Brain microvascular endothelial cell (primary cell): ENCODE measurements at regions not wholly inside any gene's neighbourhood (a gene's known extent, or its start where the extent isn't known, plus 50 kb on each side); places are given as distances from the start of the nearest gene placed in this dataset.

Source experiments
- DNase-seq: peaks from one replicate; pipeline ENCODE4 v3.0.0-alpha.2; 2020
- H3K27ac ChIP-seq: fragments of 250-450 bp; sonication (Bioruptor Pico); 2 replicates; pipeline ENCODE4 v1.5.1; 2020; ENCODE audit warnings: mild to moderate bottlenecking, moderate library complexity
- H3K27me3 ChIP-seq: fragments of 250-450 bp; sonication (Bioruptor Pico); replicated peaks from 2 replicates; pipeline ENCODE4 v1.5.1; 2020; ENCODE audit warnings: mild to moderate bottlenecking
- H3K36me3 ChIP-seq: fragments of 250-450 bp; sonication (Bioruptor Pico); replicated peaks from 2 replicates; pipeline ENCODE4 v1.5.1; 2020; ENCODE audit warnings: mild to moderate bottlenecking
- H3K4me3 ChIP-seq: 2 replicates; pipeline ENCODE4 v1.5.1; 2011; ENCODE audit warnings: low read depth, mild to moderate bottlenecking, control low read depth, low read length, moderate library complexity
- in situ Hi-C: cut with HindIII; loops from 2 replicates; pipeline ENCODE4 v1.10.0; 2017; ENCODE audit warnings: low sequenced_read_pairs, low pct_ligation_motif_present
- TF ChIP-seq, protein P1 (sequence below): IDR thresholded peaks from 2 replicates; pipeline ENCODE4 v1.5.1; 2011; ENCODE audit warnings: low read depth, mild to moderate bottlenecking, moderate library complexity, low read length, control low read depth, inconsistent platforms; ENCODE audit errors: missing control alignments

- Histone ChIP-seq H3K27me3 (no peaks in the 10 kb centered on the region), H3K4me3 (no peak overlapping the region), H3K36me3 (no peaks in the 10 kb centered on the region), H3K27ac (peak overlapping the region; percentile 28)
- TF ChIP-seq, protein P1, sequence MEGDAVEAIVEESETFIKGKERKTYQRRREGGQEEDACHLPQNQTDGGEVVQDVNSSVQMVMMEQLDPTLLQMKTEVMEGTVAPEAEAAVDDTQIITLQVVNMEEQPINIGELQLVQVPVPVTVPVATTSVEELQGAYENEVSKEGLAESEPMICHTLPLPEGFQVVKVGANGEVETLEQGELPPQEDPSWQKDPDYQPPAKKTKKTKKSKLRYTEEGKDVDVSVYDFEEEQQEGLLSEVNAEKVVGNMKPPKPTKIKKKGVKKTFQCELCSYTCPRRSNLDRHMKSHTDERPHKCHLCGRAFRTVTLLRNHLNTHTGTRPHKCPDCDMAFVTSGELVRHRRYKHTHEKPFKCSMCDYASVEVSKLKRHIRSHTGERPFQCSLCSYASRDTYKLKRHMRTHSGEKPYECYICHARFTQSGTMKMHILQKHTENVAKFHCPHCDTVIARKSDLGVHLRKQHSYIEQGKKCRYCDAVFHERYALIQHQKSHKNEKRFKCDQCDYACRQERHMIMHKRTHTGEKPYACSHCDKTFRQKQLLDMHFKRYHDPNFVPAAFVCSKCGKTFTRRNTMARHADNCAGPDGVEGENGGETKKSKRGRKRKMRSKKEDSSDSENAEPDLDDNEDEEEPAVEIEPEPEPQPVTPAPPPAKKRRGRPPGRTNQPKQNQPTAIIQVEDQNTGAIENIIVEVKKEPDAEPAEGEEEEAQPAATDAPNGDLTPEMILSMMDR = peak; percentile 97
- peak; percentile 93 for DNase-seq
- in situ Hi-C loops = loop anchor here (25.0 kb wide), 1 partner anchor 245 kb away; no protein-coding TSS in a partner anchor
These were observed 94.1 kb downstream of the SLC25A47 start for GRCh38 chr14:100416921-100417860.

- no peak overlapping the region for H3K27ac ChIP-seq
- H3K27me3 ChIP-seq = no peaks in the 10 kb centered on the region
- H3K36me3 ChIP-seq = no peaks in the 10 kb centered on the region
- DNase-seq = no peak
- TF ChIP-seq, protein P1 = peak; percentile 50
- in situ Hi-C loops = loop anchor here (25.0 kb wide), 1 partner anchor 242 kb away; no protein-coding TSS in a partner anchor
- H3K4me3 ChIP-seq = no peak overlapping the region
These were observed 96.7 kb downstream of the SLC25A47 start for GRCh38 chr14:100419856-100420255.

DNA sequence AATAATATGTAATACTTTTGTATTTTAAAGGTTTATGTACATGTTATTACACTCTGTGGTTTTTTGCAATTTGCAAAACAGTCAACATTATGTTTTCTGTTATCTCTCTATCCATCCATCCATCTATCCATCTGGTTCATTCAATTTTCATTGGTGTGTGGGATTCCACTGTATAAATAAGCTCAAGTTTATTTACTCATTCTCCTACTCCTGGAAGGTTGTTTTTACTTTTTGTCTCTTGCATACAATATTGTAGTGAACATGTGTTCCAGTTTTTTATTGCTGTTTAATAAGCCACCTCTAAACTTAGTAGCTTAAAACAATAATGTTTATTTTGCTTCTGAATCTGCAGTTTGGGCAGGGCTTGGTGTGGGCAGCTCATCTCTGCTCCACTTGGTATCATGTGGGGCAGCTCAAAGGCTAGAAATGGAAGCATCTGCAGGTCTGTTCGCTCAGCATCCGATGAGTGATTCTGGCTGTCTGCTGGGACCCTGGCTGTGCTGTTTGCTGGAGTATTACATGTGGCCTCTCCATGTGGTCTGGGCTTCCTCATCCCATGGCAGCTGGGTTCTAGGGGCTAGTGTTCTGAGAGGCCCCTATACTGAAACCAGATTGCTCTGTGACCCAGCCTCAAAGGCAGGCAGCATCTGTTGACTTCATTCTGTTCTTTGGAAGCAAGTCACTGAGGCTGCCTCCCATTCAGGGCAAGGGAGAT is 98.8 kb downstream of the SLC25A47 start:
- H3K27ac ChIP-seq = no peak overlapping the region

DNA sequence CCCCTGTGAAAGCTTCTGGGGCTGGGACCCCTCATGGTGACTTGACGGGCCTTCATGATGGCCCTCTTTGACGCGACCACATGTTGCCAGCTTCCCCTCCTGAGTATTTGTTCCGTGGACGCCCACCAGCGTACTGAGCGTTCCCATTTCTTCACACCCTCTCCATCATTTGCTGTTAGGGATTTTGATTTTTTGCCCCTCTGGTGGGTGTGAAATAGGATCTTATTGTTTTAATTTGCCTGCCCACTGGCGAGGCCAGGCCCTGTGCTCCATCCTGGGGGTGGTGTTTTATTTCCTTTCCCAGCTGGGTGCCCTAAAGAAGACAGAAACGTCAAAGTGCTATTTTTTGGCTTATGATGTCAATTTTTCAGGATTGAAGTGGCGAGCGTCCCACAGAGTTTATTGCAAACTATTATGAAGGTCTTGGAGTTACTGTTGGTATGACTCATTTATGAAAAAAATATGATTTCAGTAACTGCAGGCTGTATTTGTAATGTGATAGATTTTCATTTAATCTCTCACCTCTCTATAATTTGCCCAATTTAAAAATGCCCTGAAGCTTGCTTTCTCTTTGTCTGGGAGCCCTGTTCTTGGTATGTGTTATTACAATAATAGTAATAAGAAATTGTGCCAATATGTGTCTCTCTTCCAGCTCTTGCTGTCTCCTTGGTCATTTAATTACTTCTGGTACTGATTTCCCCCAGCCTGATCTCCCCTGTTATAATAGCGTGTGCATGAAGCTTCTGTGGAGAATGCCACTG is 99.6 kb downstream of the SLC25A47 start:
- Histone ChIP-seq H3K27me3 (no peaks in the 10 kb centered on the region), H3K27ac (no peak overlapping the region), H3K4me3 (no peak overlapping the region), H3K36me3 (no peaks in the 10 kb centered on the region)
- in situ Hi-C loops = loop anchor here (25.0 kb wide), 1 partner anchor 240 kb away; no protein-coding TSS in a partner anchor
- TF ChIP-seq, protein P1 = no peak
- peak; percentile 32 for DNase-seq

More for the DNA sequence above, 98.8 kb downstream of the SLC25A47 start:
- TF ChIP-seq, protein P1 = no peak
- Histone ChIP-seq H3K4me3 (no peak overlapping the region), H3K36me3 (no peaks in the 10 kb centered on the region), H3K27me3 (no peaks in the 10 kb centered on the region)
- DNase-seq = no peak
- in situ Hi-C loops = loop anchor here (25.0 kb wide), 1 partner anchor 240 kb away; no protein-coding TSS in a partner anchor

DNA sequence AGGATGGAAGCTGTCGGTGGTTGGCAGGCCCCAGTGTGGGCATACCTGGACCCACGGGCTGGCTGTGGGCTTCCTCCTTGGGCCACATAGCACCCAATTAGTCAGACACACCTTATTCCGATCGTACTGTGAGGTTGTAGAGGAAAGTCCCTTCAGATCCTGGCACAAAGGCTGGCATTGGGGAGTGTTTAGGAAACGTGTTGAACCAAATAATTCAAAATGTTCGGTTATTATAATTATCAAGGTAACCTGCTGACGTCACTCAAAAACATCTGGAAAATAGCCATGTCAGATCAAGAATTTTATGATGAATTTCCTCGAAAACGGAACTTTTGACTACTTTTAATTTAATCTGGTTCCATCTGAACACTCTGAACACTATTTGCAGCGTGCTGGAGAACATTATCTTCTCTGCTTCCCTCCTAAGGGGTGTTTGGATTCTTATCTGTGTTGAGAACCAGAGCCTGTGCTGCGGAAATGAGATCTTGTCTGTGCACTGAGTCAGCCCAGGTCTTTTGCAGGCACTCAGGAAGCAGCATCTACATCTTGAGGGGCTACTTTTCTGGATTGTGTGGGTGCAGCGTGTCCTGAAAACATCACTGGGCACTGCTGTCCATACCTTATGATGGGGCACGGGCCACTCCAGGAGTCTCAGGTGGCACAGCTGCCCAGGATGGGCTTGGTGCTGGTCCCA is 100.3 kb downstream of the SLC25A47 start:
- in situ Hi-C loops = loop anchor here (25.0 kb wide), 1 partner anchor 239 kb away; no protein-coding TSS in a partner anchor
- no peak for DNase-seq
- TF ChIP-seq, protein P1 = no peak

More for the DNA sequence above, 100.3 kb downstream of the SLC25A47 start:
- Histone ChIP-seq H3K4me3 (no peak overlapping the region), H3K36me3 (no peaks in the 10 kb centered on the region), H3K27ac (no peak overlapping the region), H3K27me3 (no peaks in the 10 kb centered on the region)
